A549 (cell line): ENCODE measurements at regions not wholly inside any gene's neighbourhood (a gene's known extent, or its start where the extent isn't known, plus 50 kb on each side); places are given as distances from the start of the nearest gene placed in this dataset.

Source experiments
- ATAC-seq, 2 experiments: fragments of 200-7000 bp in 1 of 2; fragments of >200 bp in 1 of 2; cut with Nextera tagmentation in 1 of 2; cut with Tn5 transposase in 1 of 2; 3 replicates each; pipeline versions ENCODE4 v1.8.0 to v1.9.1; 2018 to 2020; ENCODE audit warnings: mild to moderate bottlenecking in 1 of 2, moderate library complexity in 1 of 2
- CTCF ChIA-PET: fragments of 300-600 bp; sonication (Branson Sonifier 250); formaldehyde crosslinking; extraction: SDS; loops from one replicate; lab custom pipeline; 2021; ENCODE audit warnings: antibody characterized with exemption, inconsistent platforms; lab: Yijun Ruan, JAX
- POLR2A ChIA-PET: fragments of 350-600 bp; formaldehyde crosslinking; extraction: SDS; loops from one replicate; lab custom pipeline; 2021; ENCODE audit warnings: antibody characterized with exemption, inconsistent platforms; lab: Yijun Ruan, JAX
- DNase-seq, 2 experiments: peaks; one replicate each; pipeline versions ENCODE4 v3.0.0 to v3.0.0-alpha.2; 2011 to 2016; ENCODE audit warnings: low read depth in 1 of 2, low spot score in 1 of 2
- FAIRE-seq: peaks from 2 replicates; lab custom pipeline; 2011; peaks lifted over from hg19 to GRCh38; lab: Jason Lieb, UNC
- H3K27ac ChIP-seq, 2 experiments: fragments of >200 bp; sonication (Bioruptor Twin); formaldehyde crosslinking; 3 replicates each; pipeline ENCODE4 v1.5.1; 2016 to 2017
- H3K4me1 ChIP-seq: fragments of >200 bp; sonication (Bioruptor Twin); formaldehyde crosslinking; 3 replicates; pipeline ENCODE4 v1.6.1; 2016
- H3K4me2 ChIP-seq: fragments of >200 bp; sonication (Bioruptor Twin); formaldehyde crosslinking; 3 replicates; pipeline ENCODE4 v1.6.1; 2016
- H3K4me3 ChIP-seq: fragments of >200 bp; sonication (Bioruptor Twin); formaldehyde crosslinking; 3 replicates; pipeline ENCODE4 v1.5.1; 2016
- H3K9me3 ChIP-seq: fragments of >200 bp; sonication (Bioruptor Twin); formaldehyde crosslinking; 3 replicates; pipeline ENCODE4 v1.6.1; 2016
- BCL3 ChIP-seq: fragments of >200 bp; sonication (Bioruptor Twin); formaldehyde crosslinking; IDR thresholded peaks from 3 replicates; pipeline ENCODE4 v1.6.1; 2016
- CEBPB ChIP-seq, 2 experiments: fragments of >200 bp in 1 of 2; sonication (Bioruptor Twin) in 1 of 2; formaldehyde crosslinking in 1 of 2; IDR thresholded peaks; 2 replicates each; pipeline ENCODE4 v1.6.1; 2012 to 2016
- CHD2 ChIP-seq: fragments of 150-350 bp; IDR thresholded peaks from 2 replicates; pipeline ENCODE4 v1.6.1; 2014; ENCODE audit warnings: low read length; ENCODE audit not compliant: partially characterized antibody
- CHD4 ChIP-seq: fragments of 200-600 bp; sonication (generic); IDR thresholded peaks from 2 replicates; pipeline ENCODE4 v1.6.1; 2016; ENCODE audit warnings: antibody characterized with exemption, mild to moderate bottlenecking, borderline replicate concordance
- E2F6 ChIP-seq: IDR thresholded peaks from 2 replicates; pipeline ENCODE4 v1.6.1; 2012; ENCODE audit warnings: low read depth, borderline replicate concordance
- ELK1 ChIP-seq: fragments of 150-350 bp; IDR thresholded peaks from 2 replicates; pipeline ENCODE4 v1.6.1; 2014; ENCODE audit warnings: low read depth, mild to moderate bottlenecking, low read length
- EP300 ChIP-seq, 2 experiments: fragments of >200 bp; sonication (Bioruptor Twin); formaldehyde crosslinking; IDR thresholded peaks; 2 replicates in 1 of 2; 3 replicates in 1 of 2; pipeline ENCODE4 v1.6.1; 2016 to 2017
- ESRRA ChIP-seq: fragments of 150-350 bp; IDR thresholded peaks from 2 replicates; pipeline ENCODE4 v1.6.1; 2014; ENCODE audit warnings: mild to moderate bottlenecking, low read length, borderline replicate concordance
- FOSL2 ChIP-seq, 2 experiments: fragments of 450-650 bp in 1 of 2; fragments of >200 bp in 1 of 2; sonication (Bioruptor Twin) in 1 of 2; formaldehyde crosslinking; IDR thresholded peaks; 2 replicates each; pipeline versions ENCODE4 v1.5.0 to v1.6.1; 2016 to 2020; ENCODE audit warnings: mild to moderate bottlenecking in 1 of 2, moderate library complexity in 1 of 2
- HES2 ChIP-seq: fragments of >200 bp; sonication (Bioruptor Twin); formaldehyde crosslinking; IDR thresholded peaks from 2 replicates; pipeline ENCODE4 v1.6.1; 2016
- HMGXB4 ChIP-seq: fragments of 250-450 bp; sonication (Bioruptor Pico); IDR thresholded peaks from 2 replicates; pipeline ENCODE4 v1.5.0; 2021; ENCODE audit warnings: mild to moderate bottlenecking, moderate library complexity, borderline replicate concordance
- HOXB13 ChIP-seq: fragments of 250-450 bp; sonication (Bioruptor Pico); IDR thresholded peaks from 2 replicates; pipeline ENCODE4 v1.5.0; 2020; ENCODE audit warnings: low read depth, mild to moderate bottlenecking, moderate library complexity
- KDM1A ChIP-seq: fragments of 200-600 bp; sonication (generic); IDR thresholded peaks from 2 replicates; pipeline ENCODE4 v1.6.1; 2016; ENCODE audit warnings: low read depth, mild to moderate bottlenecking
- MAZ ChIP-seq: fragments of 150-350 bp; IDR thresholded peaks from 2 replicates; pipeline ENCODE4 v1.6.1; 2014; ENCODE audit warnings: antibody characterized with exemption, low read depth, low read length, borderline replicate concordance
- MYC ChIP-seq: IDR thresholded peaks from 2 replicates; pipeline ENCODE4 v1.6.1; 2012; ENCODE audit warnings: mild to moderate bottlenecking, inconsistent platforms, low read length, improper control_type of control experiment, borderline replicate concordance
- NFE2L2 ChIP-seq: fragments of 150-350 bp; conservative IDR thresholded peaks from 2 replicates; pipeline ENCODE4 v1.6.1; 2014; ENCODE audit warnings: low read length
- NPAS2 ChIP-seq: fragments of 250-450 bp; sonication (Bioruptor Pico); IDR thresholded peaks from 2 replicates; pipeline ENCODE4 v1.8.0; 2022; ENCODE audit warnings: mild to moderate bottlenecking, moderate library complexity, borderline replicate concordance
- NR3C1 ChIP-seq: fragments of >200 bp; sonication (Bioruptor Twin); formaldehyde crosslinking; IDR thresholded peaks from 3 replicates; pipeline ENCODE4 v1.6.1; 2017
- PBX3 ChIP-seq: IDR thresholded peaks from 2 replicates; pipeline ENCODE4 v1.6.1; 2012
- PHF8 ChIP-seq: fragments of 200-600 bp; sonication (generic); IDR thresholded peaks from 2 replicates; pipeline ENCODE4 v1.6.1; 2016; ENCODE audit warnings: low read depth, mild to moderate bottlenecking, antibody characterized with exemption, moderate library complexity, borderline replicate concordance
- RAD21 ChIP-seq, 2 experiments: fragments of >200 bp in 1 of 2; sonication (Bioruptor Twin) in 1 of 2; formaldehyde crosslinking in 1 of 2; IDR thresholded peaks in 1 of 2; conservative IDR thresholded peaks in 1 of 2; 2 replicates in 1 of 2; 3 replicates in 1 of 2; pipeline ENCODE4 v1.6.1; 2012 to 2018; ENCODE audit warnings: inconsistent platforms in 1 of 2
- RFX5 ChIP-seq: fragments of 450-650 bp; IDR thresholded peaks from 2 replicates; pipeline ENCODE4 v1.7.1; 2014; ENCODE audit warnings: antibody characterized with exemption, mild to moderate bottlenecking, moderate library complexity
- RNF2 ChIP-seq: fragments of 200-600 bp; sonication (generic); IDR thresholded peaks from 2 replicates; pipeline ENCODE4 v1.6.1; 2016; ENCODE audit warnings: low read depth, mild to moderate bottlenecking, antibody characterized with exemption, moderate library complexity, borderline replicate concordance
- SMC3 ChIP-seq: fragments of >200 bp; sonication (Bioruptor Twin); formaldehyde crosslinking; IDR thresholded peaks from 3 replicates; pipeline ENCODE4 v1.6.1; 2018; ENCODE audit warnings: inconsistent platforms
- TFCP2L1 ChIP-seq: fragments of 250-450 bp; sonication (Bioruptor Pico); IDR thresholded peaks from 2 replicates; pipeline ENCODE4 v1.5.0; 2021; ENCODE audit warnings: mild to moderate bottlenecking
- TP53 ChIP-seq: fragments of 250-450 bp; sonication (Bioruptor Pico); IDR thresholded peaks from 2 replicates; pipeline ENCODE4 v1.5.0; 2021; ENCODE audit warnings: mild to moderate bottlenecking, moderate library complexity
- USF2 ChIP-seq: fragments of 450-650 bp; IDR thresholded peaks from 2 replicates; pipeline ENCODE4 v1.6.1; 2014; ENCODE audit warnings: antibody characterized with exemption
- ZFP36 ChIP-seq: fragments of 450-650 bp; IDR thresholded peaks from 2 replicates; pipeline ENCODE4 v1.6.1; 2014; ENCODE audit warnings: borderline replicate concordance; ENCODE audit not compliant: partially characterized antibody
- ZSCAN20 ChIP-seq: fragments of 250-450 bp; sonication (Bioruptor Pico); IDR thresholded peaks from 2 replicates; pipeline ENCODE4 v1.8.0; 2022; ENCODE audit warnings: mild to moderate bottlenecking, moderate library complexity
- WGBS: methylation state at CpG from one replicate; pipeline ENCODE4 v1.1.6; 2017; ENCODE audit errors: missing lambda C conversion rate; 5-methylcytosine and 5-hydroxymethylcytosine counted together

GRCh38 chr5:68421485-68422220 lies 206.1 kb downstream of the PIK3R1 start:
- no peak for TF ChIP-seq RFX5
- no peak for TF ChIP-seq HES2
- no peak for TF ChIP-seq TP53
- no peak for TF ChIP-seq CEBPB (IDR thresholded peaks at IDR 0.05)
- no peak for TF ChIP-seq E2F6
- TF ChIP-seq PHF8: no peak
- TF ChIP-seq PBX3: no peak
- no peak for TF ChIP-seq KDM1A
- no peak for TF ChIP-seq ZFP36
- no peak for TF ChIP-seq CHD2
- TF ChIP-seq BCL3: no peak
- no peak for TF ChIP-seq SMC3
- TF ChIP-seq NFE2L2: no peak
- TF ChIP-seq FOSL2 (IDR thresholded peaks at IDR 0.05): no peak
- TF ChIP-seq FOSL2 (CRISPR knock-in tag; IDR thresholded peaks at IDR 0.05): no peak
- Histone ChIP-seq H3K4me3 (no peak overlapping the region), H3K9me3 (no peaks in the 10 kb centered on the region), H3K4me2 (no peak overlapping the region), H3K27ac (no peak overlapping the region), H3K4me1 (peaks cover 18% of the 10 kb centered on the region)
- ATAC-seq (no peak), FAIRE-seq (no peak), DNase-seq (no peak)
- ChIA-PET CTCF (no interaction called here), POLR2A (no interaction called here)
- 80% methylated on average over 9 of the region's 9 CpGs for whole genome bisulfite sequencing

- Histone ChIP-seq H3K4me2 (no peak overlapping the region), H3K9me3 (no peaks in the 10 kb centered on the region), H3K4me1 (peaks cover 18% of the 10 kb centered on the region), H3K27ac (no peak overlapping the region), H3K4me3 (no peak overlapping the region)
- POLR2A ChIA-PET: no interaction called here
- FAIRE-seq (no peak), DNase-seq (no peak), ATAC-seq (no peak)
- CTCF ChIA-PET: no interaction called here
- 76% methylated on average over 6 of the region's 6 CpGs for WGBS
- TF ChIP-seq MAZ (no peak), RNF2 (no peak), CHD4 (no peak), RAD21 (conservative IDR thresholded peaks at IDR 0.05 in 1 of 2, IDR thresholded peaks at IDR 0.05 in 1 of 2) (no peak), MYC (no peak), ELK1 (no peak), TFCP2L1 (CRISPR knock-in tag) (no peak), SMC3 (no peak), USF2 (no peak), ESRRA (no peak), HMGXB4 (CRISPR knock-in tag) (no peak), NR3C1 (no peak), EP300 (IDR thresholded peaks at IDR 0.05) (no peak), HOXB13 (no peak), NPAS2 (no peak), ZSCAN20 (CRISPR knock-in tag) (no peak)
These were observed 207.7 kb downstream of the PIK3R1 start for GRCh38 chr5:68423154-68423811.
